HL-60 (cell line): ENCODE measurements at regions not wholly inside any gene's neighbourhood (a gene's known extent, or its start where the extent isn't known, plus 50 kb on each side); places are given as distances from the start of the nearest gene placed in this dataset.

Source experiments
- GABPA ChIP-seq: IDR thresholded peaks from 2 replicates; pipeline ENCODE4 v1.6.1; 2012; ENCODE audit warnings: low read depth
- POLR2AphosphoS5 ChIP-seq: IDR thresholded peaks from 2 replicates; pipeline ENCODE4 v1.6.1; 2012; ENCODE audit warnings: low read depth
- SPI1 ChIP-seq: IDR thresholded peaks from 2 replicates; pipeline ENCODE4 v1.6.1; 2012; ENCODE audit warnings: low read depth, mild to moderate bottlenecking, borderline replicate concordance
- TF ChIP-seq, protein P1 (sequence below): IDR thresholded peaks from one replicate; pipeline ENCODE4 v1.5.1; 2011; ENCODE audit warnings: low read length, control low read depth, inconsistent platforms; ENCODE audit not compliant: insufficient read depth
- TF ChIP-seq, protein P2 (sequence below): IDR thresholded peaks from 2 replicates; pipeline ENCODE4 v1.6.1; 2012; ENCODE audit warnings: low read depth; ENCODE audit not compliant: insufficient replicate concordance

GRCh38 chr9:108783731-108784495 lies 71.9 kb downstream of the ACTL7B start:
- TF ChIP-seq, protein P1, sequence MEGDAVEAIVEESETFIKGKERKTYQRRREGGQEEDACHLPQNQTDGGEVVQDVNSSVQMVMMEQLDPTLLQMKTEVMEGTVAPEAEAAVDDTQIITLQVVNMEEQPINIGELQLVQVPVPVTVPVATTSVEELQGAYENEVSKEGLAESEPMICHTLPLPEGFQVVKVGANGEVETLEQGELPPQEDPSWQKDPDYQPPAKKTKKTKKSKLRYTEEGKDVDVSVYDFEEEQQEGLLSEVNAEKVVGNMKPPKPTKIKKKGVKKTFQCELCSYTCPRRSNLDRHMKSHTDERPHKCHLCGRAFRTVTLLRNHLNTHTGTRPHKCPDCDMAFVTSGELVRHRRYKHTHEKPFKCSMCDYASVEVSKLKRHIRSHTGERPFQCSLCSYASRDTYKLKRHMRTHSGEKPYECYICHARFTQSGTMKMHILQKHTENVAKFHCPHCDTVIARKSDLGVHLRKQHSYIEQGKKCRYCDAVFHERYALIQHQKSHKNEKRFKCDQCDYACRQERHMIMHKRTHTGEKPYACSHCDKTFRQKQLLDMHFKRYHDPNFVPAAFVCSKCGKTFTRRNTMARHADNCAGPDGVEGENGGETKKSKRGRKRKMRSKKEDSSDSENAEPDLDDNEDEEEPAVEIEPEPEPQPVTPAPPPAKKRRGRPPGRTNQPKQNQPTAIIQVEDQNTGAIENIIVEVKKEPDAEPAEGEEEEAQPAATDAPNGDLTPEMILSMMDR, result no peak
- TF ChIP-seq POLR2AphosphoS5 (no peak), SPI1 (0 out of 2 replicates have a peak, but pooled peaks have one; percentile 5), GABPA (no peak)
- TF ChIP-seq, protein P2, sequence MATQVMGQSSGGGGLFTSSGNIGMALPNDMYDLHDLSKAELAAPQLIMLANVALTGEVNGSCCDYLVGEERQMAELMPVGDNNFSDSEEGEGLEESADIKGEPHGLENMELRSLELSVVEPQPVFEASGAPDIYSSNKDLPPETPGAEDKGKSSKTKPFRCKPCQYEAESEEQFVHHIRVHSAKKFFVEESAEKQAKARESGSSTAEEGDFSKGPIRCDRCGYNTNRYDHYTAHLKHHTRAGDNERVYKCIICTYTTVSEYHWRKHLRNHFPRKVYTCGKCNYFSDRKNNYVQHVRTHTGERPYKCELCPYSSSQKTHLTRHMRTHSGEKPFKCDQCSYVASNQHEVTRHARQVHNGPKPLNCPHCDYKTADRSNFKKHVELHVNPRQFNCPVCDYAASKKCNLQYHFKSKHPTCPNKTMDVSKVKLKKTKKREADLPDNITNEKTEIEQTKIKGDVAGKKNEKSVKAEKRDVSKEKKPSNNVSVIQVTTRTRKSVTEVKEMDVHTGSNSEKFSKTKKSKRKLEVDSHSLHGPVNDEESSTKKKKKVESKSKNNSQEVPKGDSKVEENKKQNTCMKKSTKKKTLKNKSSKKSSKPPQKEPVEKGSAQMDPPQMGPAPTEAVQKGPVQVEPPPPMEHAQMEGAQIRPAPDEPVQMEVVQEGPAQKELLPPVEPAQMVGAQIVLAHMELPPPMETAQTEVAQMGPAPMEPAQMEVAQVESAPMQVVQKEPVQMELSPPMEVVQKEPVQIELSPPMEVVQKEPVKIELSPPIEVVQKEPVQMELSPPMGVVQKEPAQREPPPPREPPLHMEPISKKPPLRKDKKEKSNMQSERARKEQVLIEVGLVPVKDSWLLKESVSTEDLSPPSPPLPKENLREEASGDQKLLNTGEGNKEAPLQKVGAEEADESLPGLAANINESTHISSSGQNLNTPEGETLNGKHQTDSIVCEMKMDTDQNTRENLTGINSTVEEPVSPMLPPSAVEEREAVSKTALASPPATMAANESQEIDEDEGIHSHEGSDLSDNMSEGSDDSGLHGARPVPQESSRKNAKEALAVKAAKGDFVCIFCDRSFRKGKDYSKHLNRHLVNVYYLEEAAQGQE, result no peak
